A673 (cell line): ENCODE measurements at regions not wholly inside any gene's neighbourhood (a gene's known extent, or its start where the extent isn't known, plus 50 kb on each side); places are given as distances from the start of the nearest gene placed in this dataset.

ENCODE experiments used
- BruUV-seq: library from RNA; stranded (reverse); fragments of 400-500 nt; replicated peaks from 2 replicates; lab custom pipeline; 2021; lab: Mats Ljungman, UMichigan
- CTCF ChIA-PET: fragments of 300-600 bp; sonication (Branson Sonifier 250); formaldehyde crosslinking; loops from one replicate; lab custom pipeline; 2022; ENCODE audit warnings: antibody characterized with exemption; lab: Charles Lee
- POLR2A ChIA-PET: fragments of 300-600 bp; sonication (Branson Sonifier 250); formaldehyde crosslinking; loops from one replicate; lab custom pipeline; 2022; ENCODE audit warnings: antibody characterized with exemption; ENCODE audit not compliant: low non-redundant PET; lab: Charles Lee
- DNase-seq: peaks from one replicate; pipeline ENCODE4 v3.0.0-alpha.2; 2015; ENCODE audit warnings: low spot score
- H3K27ac ChIP-seq: fragments of 200-600 bp; sonication (generic); 2 replicates; pipeline ENCODE4 v1.5.1; 2016; ENCODE audit warnings: mixed run types, low read depth, mild to moderate bottlenecking, mixed read lengths, antibody characterized with exemption, low read length; ENCODE audit not compliant: poor library complexity, severe bottlenecking
- H3K27me3 ChIP-seq: fragments of 200-600 bp; sonication (generic); replicated peaks from 2 replicates; pipeline ENCODE4 v1.6.1; 2017; ENCODE audit warnings: mixed run types, low read depth, mild to moderate bottlenecking, mixed read lengths, antibody characterized with exemption, low read length; ENCODE audit not compliant: insufficient read depth, poor library complexity
- H3K36me3 ChIP-seq: fragments of 200-600 bp; sonication (generic); 2 replicates; pipeline ENCODE4 v1.6.1; 2016; ENCODE audit warnings: mixed run types, mild to moderate bottlenecking, mixed read lengths, antibody characterized with exemption, low read length; ENCODE audit not compliant: insufficient read depth, poor library complexity, severe bottlenecking
- H3K4me1 ChIP-seq: fragments of 200-600 bp; sonication (generic); 2 replicates; pipeline ENCODE4 v1.6.1; 2017; ENCODE audit warnings: mixed run types, mild to moderate bottlenecking, mixed read lengths, antibody characterized with exemption, low read length; ENCODE audit not compliant: insufficient read depth, poor library complexity, severe bottlenecking
- H3K4me3 ChIP-seq: fragments of 200-600 bp; sonication (generic); 2 replicates; pipeline ENCODE4 v1.5.1; 2016; ENCODE audit warnings: low read depth, mixed run types, mild to moderate bottlenecking, mixed read lengths, low read length; ENCODE audit not compliant: poor library complexity, severe bottlenecking
- H3K9me3 ChIP-seq: fragments of 200-600 bp; sonication (generic); 2 replicates; pipeline ENCODE4 v1.6.1; 2016; ENCODE audit warnings: mixed run types, low read depth, mild to moderate bottlenecking, mixed read lengths, antibody characterized with exemption, low read length; ENCODE audit not compliant: poor library complexity, severe bottlenecking
- EZH2 ChIP-seq: fragments of 200-600 bp; sonication (generic); IDR thresholded peaks from 2 replicates; pipeline ENCODE4 v1.6.1; 2017; ENCODE audit warnings: borderline replicate concordance, low read depth, mild to moderate bottlenecking, mixed read lengths, antibody characterized with exemption, low read length; ENCODE audit not compliant: poor library complexity, severe bottlenecking
- intact Hi-C: fragments of 100-400 bp; cut with micrococcal nuclease; formaldehyde crosslinking; loops from one replicate; pipeline ENCODE4 v1.10.0; 2022; ENCODE audit not compliant: unreplicated experiment
- TF ChIP-seq, protein P1 (sequence below): fragments of 300-800, 200-600 bp; sonication (generic); conservative IDR thresholded peaks from 2 replicates; pipeline ENCODE4 v1.5.1; 2017; ENCODE audit warnings: low read depth, mild to moderate bottlenecking, antibody characterized with exemption, low read length, moderate library complexity, mixed read lengths

- POLR2A ChIA-PET = no interaction called here
- no peak overlapping the region for H3K4me3 ChIP-seq
- H3K36me3 ChIP-seq = no peaks in the 10 kb centered on the region
- no peak for TF ChIP-seq EZH2
- TF ChIP-seq, protein P1, sequence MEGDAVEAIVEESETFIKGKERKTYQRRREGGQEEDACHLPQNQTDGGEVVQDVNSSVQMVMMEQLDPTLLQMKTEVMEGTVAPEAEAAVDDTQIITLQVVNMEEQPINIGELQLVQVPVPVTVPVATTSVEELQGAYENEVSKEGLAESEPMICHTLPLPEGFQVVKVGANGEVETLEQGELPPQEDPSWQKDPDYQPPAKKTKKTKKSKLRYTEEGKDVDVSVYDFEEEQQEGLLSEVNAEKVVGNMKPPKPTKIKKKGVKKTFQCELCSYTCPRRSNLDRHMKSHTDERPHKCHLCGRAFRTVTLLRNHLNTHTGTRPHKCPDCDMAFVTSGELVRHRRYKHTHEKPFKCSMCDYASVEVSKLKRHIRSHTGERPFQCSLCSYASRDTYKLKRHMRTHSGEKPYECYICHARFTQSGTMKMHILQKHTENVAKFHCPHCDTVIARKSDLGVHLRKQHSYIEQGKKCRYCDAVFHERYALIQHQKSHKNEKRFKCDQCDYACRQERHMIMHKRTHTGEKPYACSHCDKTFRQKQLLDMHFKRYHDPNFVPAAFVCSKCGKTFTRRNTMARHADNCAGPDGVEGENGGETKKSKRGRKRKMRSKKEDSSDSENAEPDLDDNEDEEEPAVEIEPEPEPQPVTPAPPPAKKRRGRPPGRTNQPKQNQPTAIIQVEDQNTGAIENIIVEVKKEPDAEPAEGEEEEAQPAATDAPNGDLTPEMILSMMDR = peak; percentile 83
- H3K9me3 ChIP-seq = no peaks in the 10 kb centered on the region
- intact Hi-C loops = loop anchor here (2.0 kb wide), 1 partner anchor 473 kb away; no protein-coding TSS in a partner anchor
- H3K27me3 ChIP-seq = peaks cover 58% of the 10 kb centered on the region
- BruUV-seq = no TSS peak
- no peaks in the 10 kb centered on the region for H3K4me1 ChIP-seq
- no peak overlapping the region for H3K27ac ChIP-seq
- CTCF ChIA-PET = interaction anchor here (1.0 to 1.3 kb wide), 4 partner anchors 29 to 474 kb away, joined by 3 to 4 read pairs (median 4); no protein-coding TSS in a partner anchor
- peak; percentile 64 for DNase-seq
Measured at GRCh38 chr16:86044241-86044671, 145.3 kb downstream of the IRF8 start.

DNA sequence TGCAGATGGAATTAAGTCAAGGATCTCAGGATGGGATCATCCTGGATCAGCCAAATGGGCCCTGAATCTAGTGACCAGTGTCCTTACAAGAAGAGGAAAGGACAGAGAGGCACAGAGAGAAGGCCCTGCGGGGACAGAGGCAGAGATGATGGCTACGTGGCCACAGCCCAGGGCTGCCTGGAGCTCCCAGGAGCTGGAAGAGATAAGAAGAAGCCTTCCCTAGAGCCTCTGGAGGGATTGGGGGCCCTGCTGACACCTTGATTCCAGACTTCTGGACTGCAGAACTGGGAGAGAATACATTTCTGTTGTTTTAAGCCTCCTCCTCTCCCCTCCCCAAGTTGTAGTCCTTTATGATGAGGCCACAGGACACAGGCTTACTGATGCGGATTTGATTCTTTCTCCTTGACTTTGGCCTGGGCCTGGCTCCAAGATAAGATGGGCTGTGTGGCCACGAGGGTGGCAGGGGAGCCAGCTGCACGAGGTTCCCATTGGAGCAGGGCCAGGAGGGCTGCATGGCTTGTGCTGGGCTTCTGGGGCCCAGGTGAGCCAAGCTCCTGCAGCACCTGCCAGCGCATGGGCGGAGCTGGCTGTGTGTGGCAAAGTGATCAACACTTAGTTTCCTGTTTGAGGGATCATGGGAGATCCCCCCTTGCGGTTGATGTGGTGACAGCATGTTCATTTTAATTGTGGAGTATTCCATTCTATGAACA is 146.1 kb downstream of the IRF8 start:
- TF ChIP-seq EZH2 = no peak
- TF ChIP-seq, protein P1 = no peak
- intact Hi-C loops = loop anchor here (2.0 kb wide), 1 partner anchor 472 kb away; no protein-coding TSS in a partner anchor
- Histone ChIP-seq H3K9me3 (no peaks in the 10 kb centered on the region), H3K27ac (no peak overlapping the region), H3K4me1 (no peaks in the 10 kb centered on the region), H3K27me3 (peaks cover 65% of the 10 kb centered on the region), H3K4me3 (no peak overlapping the region), H3K36me3 (no peaks in the 10 kb centered on the region)
- no TSS peak for BruUV-seq
- no peak for DNase-seq
- CTCF ChIA-PET = interaction anchor here (1.0 to 1.3 kb wide), 4 partner anchors 28 to 473 kb away, joined by 3 to 4 read pairs (median 4); no protein-coding TSS in a partner anchor
- POLR2A ChIA-PET = no interaction called here

DNA sequence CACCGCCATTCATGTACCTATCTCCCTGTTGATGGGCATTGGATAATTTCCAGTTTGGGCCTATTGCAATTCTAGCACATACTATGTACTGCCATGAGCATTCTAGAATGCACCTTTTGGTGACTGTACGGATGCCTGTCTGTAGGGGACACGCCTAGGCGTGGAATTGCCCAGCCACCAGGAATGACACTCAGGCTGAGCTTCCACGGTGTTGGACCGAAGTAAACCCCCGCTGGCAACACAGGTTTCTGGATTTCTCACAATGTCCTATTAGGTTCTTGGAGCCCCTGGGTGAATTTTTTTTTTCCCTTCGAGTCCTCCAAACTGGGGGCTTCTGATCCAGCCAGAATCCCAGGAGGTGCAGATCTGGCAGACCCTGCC is 146.6 kb downstream of the IRF8 start:
- DNase-seq = no peak
- Histone ChIP-seq H3K36me3 (no peaks in the 10 kb centered on the region), H3K9me3 (no peaks in the 10 kb centered on the region), H3K4me1 (no peaks in the 10 kb centered on the region), H3K27me3 (peaks cover 69% of the 10 kb centered on the region), H3K4me3 (no peak overlapping the region), H3K27ac (no peak overlapping the region)
- TF ChIP-seq, protein P1 = no peak
- TF ChIP-seq EZH2 = no peak
- intact Hi-C loops = loop anchor here (2.0 kb wide), 1 partner anchor 471 kb away; no protein-coding TSS in a partner anchor
- ChIA-PET CTCF (interaction anchor here (0.6 kb wide), 1 partner anchor 376 kb away, joined by 10 read pairs; no protein-coding TSS in a partner anchor), POLR2A (no interaction called here)
- BruUV-seq = no TSS peak
